GM12891 (cell line): ENCODE measurements at regions not wholly inside any gene's neighbourhood (a gene's known extent, or its start where the extent isn't known, plus 50 kb on each side); places are given as distances from the start of the nearest gene placed in this dataset.

ENCODE experiments used
- POLR2AphosphoS5 ChIP-seq: IDR thresholded peaks from 2 replicates; pipeline ENCODE4 v1.6.1; 2011; ENCODE audit warnings: low read depth, low read length, control low read depth
- SPI1 ChIP-seq: IDR thresholded peaks from 2 replicates; pipeline ENCODE4 v1.6.1; 2011; ENCODE audit warnings: low read depth, low read length, control low read depth

- no peak for TF ChIP-seq POLR2AphosphoS5
- TF ChIP-seq SPI1, result no peak
These were observed 1129.5 kb upstream of the MAP3K7 start for GRCh38 chr6:91716361-91716760.
